Esophagus muscularis mucosa (tissue), 4 donors: ENCODE measurements at regions not wholly inside any gene's neighbourhood (a gene's known extent, or its start where the extent isn't known, plus 50 kb on each side); places are given as distances from the start of the nearest gene placed in this dataset.

Experiments used
- DNase-seq: peaks from one replicate; pipeline ENCODE4 v3.0.0-alpha.2; 2017; ENCODE audit errors: extremely low spot score
- H3K27ac ChIP-seq, 4 donors: fragments of 200-600 bp; sonication (generic); replicated peaks in 1 of 4; 1 replicate in 3 of 4; 2 replicates in 1 of 4; pipeline ENCODE4 v1.5.1; 2016 to 2019; ENCODE audit warnings: mild to moderate bottlenecking in 1 of 4
- H3K27me3 ChIP-seq, 4 donors: fragments of 200-600 bp; sonication (generic); one replicate each; pipeline versions ENCODE4 v1.5.1 to v1.6.0; 2016 to 2019
- H3K36me3 ChIP-seq, 4 donors: fragments of 200-600 bp; sonication (generic); one replicate each; pipeline ENCODE4 v1.5.1; 2016 to 2019
- H3K4me1 ChIP-seq, 4 donors: fragments of 200-600 bp; sonication (generic); one replicate each; pipeline ENCODE4 v1.5.1; 2016 to 2019
- H3K4me3 ChIP-seq, 4 donors: fragments of 200-600 bp; sonication (generic); 1 replicate in 2 of 4; 2 replicates in 2 of 4; pipeline ENCODE4 v1.5.1; 2016 to 2019; ENCODE audit warnings: mild to moderate bottlenecking in 4 of 4, moderate library complexity in 1 of 4
- H3K9me3 ChIP-seq, 4 donors: fragments of 200-600 bp; sonication (generic); 1 replicate in 3 of 4; 2 replicates in 1 of 4; pipeline ENCODE4 v1.5.1; 2016 to 2019
- EP300 ChIP-seq: sonication (generic); formaldehyde crosslinking; IDR thresholded peaks from one replicate; pipeline ENCODE4 v1.6.1; 2017; ENCODE audit warnings: antibody characterized with exemption
- POLR2A ChIP-seq: fragments of 450-650 bp; IDR thresholded peaks from one replicate; pipeline ENCODE4 v1.6.1; 2017; ENCODE audit warnings: antibody characterized with exemption, moderate library complexity, mild to moderate bottlenecking, low read depth
- POLR2AphosphoS5 ChIP-seq, 2 donors: sonication (generic); formaldehyde crosslinking; IDR thresholded peaks; one replicate each; pipeline ENCODE4 v1.6.1; 2017; ENCODE audit warnings: antibody characterized with exemption in 2 of 2
- WGBS: methylation state at CpG from one replicate; pipeline ENCODE4 v1.1.5; 2018; 5-methylcytosine and 5-hydroxymethylcytosine counted together
- intact Hi-C: fragments of 100-400 bp; cut with DNase I; formaldehyde crosslinking; loops from one replicate; pipeline ENCODE4 v1.15.1; 2023
- TF ChIP-seq, protein P1 (sequence below), 3 experiments: fragments of 200-600 bp in 2 of 3; fragments of 450-650 bp in 1 of 3; sonication (generic) in 2 of 3; IDR thresholded peaks; one replicate each; pipeline ENCODE4 v1.5.1; 2017 to 2019; ENCODE audit warnings: antibody characterized with exemption in 3 of 3, mild to moderate bottlenecking in 2 of 3, moderate library complexity in 1 of 3

DNA sequence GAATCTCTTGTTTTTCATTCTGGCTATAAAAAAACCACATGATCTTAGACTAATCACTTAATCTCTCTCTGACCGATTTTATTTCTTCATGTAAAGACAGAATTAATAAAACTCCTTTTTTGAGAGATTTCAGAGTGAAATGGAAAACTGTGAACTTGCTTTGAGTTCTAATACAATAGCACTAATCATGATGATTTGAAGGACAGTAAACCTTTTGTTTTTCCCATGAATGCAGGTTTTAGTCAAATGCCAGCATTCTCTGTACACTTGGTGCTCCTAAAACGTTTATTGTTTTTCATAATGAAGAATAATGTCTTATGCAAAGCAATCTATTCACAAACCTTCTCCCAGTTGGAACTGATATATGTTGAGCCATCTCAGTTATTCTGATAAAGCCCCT is 86.8 kb downstream of the SLC24A2 start:
- DNase-seq: no peak
- Histone ChIP-seq H3K4me3 (no peak overlapping the region), H3K4me1 (no peaks in the 10 kb centered on the region), H3K36me3 (no peaks in the 10 kb centered on the region), H3K9me3 (no peaks in the 10 kb centered on the region), H3K27me3 (no peaks in the 10 kb centered on the region), H3K27ac (no peak overlapping the region)
- WGBS: 51% methylated on average over 2 of the region's 2 CpGs
- intact Hi-C loops: no loop called here
- TF ChIP-seq, protein P1, sequence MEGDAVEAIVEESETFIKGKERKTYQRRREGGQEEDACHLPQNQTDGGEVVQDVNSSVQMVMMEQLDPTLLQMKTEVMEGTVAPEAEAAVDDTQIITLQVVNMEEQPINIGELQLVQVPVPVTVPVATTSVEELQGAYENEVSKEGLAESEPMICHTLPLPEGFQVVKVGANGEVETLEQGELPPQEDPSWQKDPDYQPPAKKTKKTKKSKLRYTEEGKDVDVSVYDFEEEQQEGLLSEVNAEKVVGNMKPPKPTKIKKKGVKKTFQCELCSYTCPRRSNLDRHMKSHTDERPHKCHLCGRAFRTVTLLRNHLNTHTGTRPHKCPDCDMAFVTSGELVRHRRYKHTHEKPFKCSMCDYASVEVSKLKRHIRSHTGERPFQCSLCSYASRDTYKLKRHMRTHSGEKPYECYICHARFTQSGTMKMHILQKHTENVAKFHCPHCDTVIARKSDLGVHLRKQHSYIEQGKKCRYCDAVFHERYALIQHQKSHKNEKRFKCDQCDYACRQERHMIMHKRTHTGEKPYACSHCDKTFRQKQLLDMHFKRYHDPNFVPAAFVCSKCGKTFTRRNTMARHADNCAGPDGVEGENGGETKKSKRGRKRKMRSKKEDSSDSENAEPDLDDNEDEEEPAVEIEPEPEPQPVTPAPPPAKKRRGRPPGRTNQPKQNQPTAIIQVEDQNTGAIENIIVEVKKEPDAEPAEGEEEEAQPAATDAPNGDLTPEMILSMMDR (IDR thresholded peaks at IDR 0.05): no peak
- no peak for TF ChIP-seq POLR2A
- no peak for TF ChIP-seq POLR2AphosphoS5 (IDR thresholded peaks at IDR 0.05)
- TF ChIP-seq EP300: no peak

DNA sequence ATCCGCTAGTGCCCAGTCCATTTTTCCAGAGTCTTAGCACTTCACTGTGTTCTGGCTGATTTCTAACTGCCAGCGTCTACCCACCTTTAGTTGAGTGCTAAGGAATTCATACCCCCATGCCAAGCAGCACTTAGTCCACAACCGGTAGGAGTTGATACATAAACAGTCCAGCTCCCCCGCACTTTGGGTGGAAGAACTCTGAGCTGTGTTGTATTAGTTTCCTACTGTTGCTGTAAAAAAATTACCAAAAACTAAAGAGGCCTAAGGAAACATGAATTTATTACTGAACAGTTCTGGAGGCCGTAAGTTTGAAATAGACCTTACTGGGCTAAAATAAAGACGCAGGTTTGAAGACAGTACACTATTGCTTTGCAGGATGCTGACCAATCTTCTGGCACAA is 87.6 kb downstream of the SLC24A2 start:
- Histone ChIP-seq H3K27ac (no peak overlapping the region), H3K36me3 (no peaks in the 10 kb centered on the region), H3K4me1 (no peaks in the 10 kb centered on the region), H3K27me3 (no peaks in the 10 kb centered on the region), H3K4me3 (no peak overlapping the region), H3K9me3 (no peaks in the 10 kb centered on the region)
- intact Hi-C loops: no loop called here
- TF ChIP-seq POLR2A: no peak
- TF ChIP-seq, protein P1 (IDR thresholded peaks at IDR 0.05): no peak
- no peak for TF ChIP-seq POLR2AphosphoS5 (IDR thresholded peaks at IDR 0.05)
- no peak for TF ChIP-seq EP300
- no peak for DNase-seq
- WGBS: 86% methylated on average over 6 of the region's 6 CpGs

DNA sequence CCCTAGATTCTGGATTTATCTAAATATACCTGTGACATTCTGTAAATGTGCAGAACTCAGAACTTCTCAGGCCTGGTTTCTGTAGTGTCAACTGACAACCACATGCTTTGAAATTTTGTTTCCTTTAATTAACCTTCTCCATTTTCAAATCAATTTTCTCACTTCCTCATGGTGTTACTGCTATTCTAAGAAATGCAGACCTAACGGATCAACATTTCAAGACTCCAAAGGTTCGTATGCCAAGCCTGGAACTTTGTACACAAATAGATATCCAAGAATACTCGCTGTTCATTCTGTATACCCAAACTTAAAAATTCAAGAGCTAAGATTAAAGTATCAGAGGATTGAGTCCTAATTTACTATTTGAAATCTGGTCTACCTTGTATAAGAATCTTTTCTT is 88.1 kb downstream of the SLC24A2 start:
- no peak overlapping the region for H3K27ac ChIP-seq
- 69% methylated on average over 3 of the region's 3 CpGs for WGBS
- H3K4me3 ChIP-seq: no peak overlapping the region
- intact Hi-C loops: no loop called here
- H3K4me1 ChIP-seq: no peaks in the 10 kb centered on the region
- no peak for DNase-seq
- TF ChIP-seq EP300 (no peak), POLR2AphosphoS5 (IDR thresholded peaks at IDR 0.05) (no peak), POLR2A (no peak)
- TF ChIP-seq, protein P1 (IDR thresholded peaks at IDR 0.05): no peak
- no peaks in the 10 kb centered on the region for H3K9me3 ChIP-seq
- no peaks in the 10 kb centered on the region for H3K36me3 ChIP-seq
- no peaks in the 10 kb centered on the region for H3K27me3 ChIP-seq

DNA sequence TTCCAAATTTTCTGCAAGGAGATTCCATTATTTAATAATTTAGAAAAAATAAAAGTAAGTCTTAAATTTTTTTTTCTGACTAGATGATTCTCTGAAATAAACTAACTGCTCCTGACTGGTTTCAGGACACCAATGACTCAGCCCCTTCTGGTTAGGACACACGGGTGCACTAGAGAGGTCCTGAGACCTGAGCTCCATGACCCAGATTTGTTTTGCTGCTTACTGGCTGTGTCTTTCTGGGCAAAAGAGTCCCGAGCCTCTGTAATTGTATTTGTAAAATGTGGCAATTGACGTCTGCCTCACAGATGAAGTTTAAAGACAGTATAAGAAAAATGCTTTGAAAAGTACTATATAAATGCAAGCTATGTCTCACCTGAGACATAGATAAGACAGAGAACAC is 89.1 kb downstream of the SLC24A2 start:
- no peak for DNase-seq
- Histone ChIP-seq H3K27me3 (no peaks in the 10 kb centered on the region), H3K27ac (no peak overlapping the region), H3K4me3 (no peak overlapping the region), H3K4me1 (no peaks in the 10 kb centered on the region), H3K36me3 (no peaks in the 10 kb centered on the region), H3K9me3 (no peaks in the 10 kb centered on the region)
- intact Hi-C loops: no loop called here
- 22% methylated on average over 3 of the region's 3 CpGs for WGBS
- no peak for TF ChIP-seq POLR2A
- no peak for TF ChIP-seq EP300
- no peak for TF ChIP-seq POLR2AphosphoS5 (IDR thresholded peaks at IDR 0.05)
- TF ChIP-seq, protein P1 (IDR thresholded peaks at IDR 0.05): no peak

DNA sequence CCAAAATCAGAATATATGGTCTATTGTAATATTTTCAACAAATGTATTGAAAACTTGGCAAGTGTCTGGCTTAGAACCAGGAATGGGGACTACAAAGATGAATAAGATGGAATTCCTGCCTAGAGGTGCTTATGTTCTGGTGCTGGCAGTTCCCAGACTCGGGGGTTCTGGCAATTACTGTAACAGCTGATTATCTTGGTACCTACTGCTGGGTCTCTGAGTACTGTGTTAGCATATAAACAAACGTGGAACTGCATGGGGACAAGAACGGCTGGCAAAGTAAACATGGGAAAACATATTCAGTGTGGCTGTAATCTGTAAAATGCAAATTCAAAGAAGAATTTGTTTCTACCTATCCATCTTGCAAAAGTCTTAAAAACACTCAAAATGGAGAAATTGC is 89.9 kb downstream of the SLC24A2 start:
- 20% methylated on average over 3 of the region's 3 CpGs for WGBS

More for the DNA sequence above, 89.9 kb downstream of the SLC24A2 start:
- DNase-seq: no peak
- Histone ChIP-seq H3K27ac (no peak overlapping the region), H3K4me1 (no peaks in the 10 kb centered on the region), H3K9me3 (no peaks in the 10 kb centered on the region), H3K27me3 (no peaks in the 10 kb centered on the region), H3K4me3 (no peak overlapping the region), H3K36me3 (no peaks in the 10 kb centered on the region)
- no peak for TF ChIP-seq POLR2A
- TF ChIP-seq POLR2AphosphoS5 (IDR thresholded peaks at IDR 0.05): no peak
- TF ChIP-seq, protein P1 (IDR thresholded peaks at IDR 0.05): no peak
- TF ChIP-seq EP300: no peak
- intact Hi-C loops: no loop called here
